Natural killer cell treated with Interleukin-12 subunit alpha and Interleukin-12 subunit beta and Interleukin-15 and Interleukin-18, amount 100 ng/mL, for 72 hours (primary cell): ENCODE measurements at regions not wholly inside any gene's neighbourhood (a gene's known extent, or its start where the extent isn't known, plus 50 kb on each side); places are given as distances from the start of the nearest gene placed in this dataset.

Experiments
- ATAC-seq, 2 donors: fragments of 150-1000 bp; cut with Tn5 transposase in 1 of 2; sonication (Bioruptor Pico), chemical (Tn5 transposase) in 1 of 2; 2 replicates each; pipeline ENCODE4 v1.10.0; 2021
- DNase-seq: peaks from one replicate; pipeline ENCODE4 v3.0.0; 2022; ENCODE audit warnings: low spot score
- H3K27ac Mint-ChIP-seq, 2 donors: 1 replicate in 1 of 2; 2 replicates in 1 of 2; pipeline ENCODE4 v1.8.0; 2022; ENCODE audit warnings: mixed read lengths in 2 of 2, mild to moderate bottlenecking in 1 of 2, moderate library complexity in 1 of 2
- H3K27me3 Mint-ChIP-seq, 2 donors: 1 replicate in 1 of 2; 2 replicates in 1 of 2; pipeline ENCODE4 v1.8.0; 2022; ENCODE audit warnings: mixed read lengths in 2 of 2
- H3K36me3 Mint-ChIP-seq: one replicate; pipeline ENCODE4 v1.8.0; 2022; ENCODE audit warnings: mixed read lengths
- H3K4me1 Mint-ChIP-seq, 2 donors: 1 replicate in 1 of 2; 2 replicates in 1 of 2; pipeline ENCODE4 v1.8.0; 2022; ENCODE audit warnings: low read depth in 2 of 2, mixed read lengths in 2 of 2, mild to moderate bottlenecking in 1 of 2
- H3K4me3 Mint-ChIP-seq: one replicate; pipeline ENCODE4 v1.8.0; 2022; ENCODE audit warnings: mixed read lengths
- H3K9me3 Mint-ChIP-seq: 2 replicates; pipeline ENCODE4 v1.8.0; 2022; ENCODE audit warnings: mixed read lengths

DNA sequence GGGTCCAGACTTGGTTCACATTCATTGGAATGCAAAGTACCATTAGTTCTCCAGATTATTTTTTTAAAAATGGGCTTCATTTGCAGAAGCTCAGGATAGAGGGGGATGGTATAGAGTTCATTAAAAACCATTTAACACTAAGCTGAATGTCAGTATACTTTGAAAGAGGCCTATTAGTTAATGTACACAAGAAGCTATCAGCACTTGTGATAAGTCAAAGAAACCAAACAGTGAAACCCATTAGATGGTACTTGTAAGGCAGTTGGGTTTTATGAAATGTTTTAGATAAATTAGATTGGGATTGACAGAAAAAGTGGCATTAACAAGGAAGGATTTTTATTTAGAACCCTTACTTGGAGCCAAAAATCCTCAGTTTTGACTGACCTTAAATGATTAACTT is 229.2 kb upstream of the MPDZ start:
- Mint-ChIP-seq H3K36me3 (no peaks in the 10 kb centered on the region), H3K9me3 (peaks cover 6% of the 10 kb centered on the region), H3K27me3 (no peaks in the 10 kb centered on the region), H3K4me1 (no peaks in the 10 kb centered on the region), H3K27ac (no peak overlapping the region), H3K4me3 (no peak overlapping the region)
- DNase-seq (no peak), ATAC-seq (no peak)

- no peaks in the 10 kb centered on the region for H3K36me3 Mint-ChIP-seq
Observed at GRCh38 chr9:13508086-13508485, 228.6 kb upstream of the MPDZ start.

GRCh38 chr9:13505797-13506196 is 226.3 kb upstream of the MPDZ start:
- Mint-ChIP-seq H3K27ac (no peak overlapping the region), H3K36me3 (no peaks in the 10 kb centered on the region), H3K4me3 (no peak overlapping the region), H3K9me3 (peaks cover 11% of the 10 kb centered on the region), H3K27me3 (no peaks in the 10 kb centered on the region), H3K4me1 (no peaks in the 10 kb centered on the region)
- ATAC-seq (no peak), DNase-seq (no peak)

More at GRCh38 chr9:13508086-13508485, 228.6 kb upstream of the MPDZ start:
- DNase-seq, result no peak
- Mint-ChIP-seq H3K9me3 (peaks cover 11% of the 10 kb centered on the region), H3K4me1 (no peaks in the 10 kb centered on the region), H3K27me3 (no peaks in the 10 kb centered on the region), H3K27ac (no peak overlapping the region), H3K4me3 (no peak overlapping the region)
- ATAC-seq, result no peak

DNA sequence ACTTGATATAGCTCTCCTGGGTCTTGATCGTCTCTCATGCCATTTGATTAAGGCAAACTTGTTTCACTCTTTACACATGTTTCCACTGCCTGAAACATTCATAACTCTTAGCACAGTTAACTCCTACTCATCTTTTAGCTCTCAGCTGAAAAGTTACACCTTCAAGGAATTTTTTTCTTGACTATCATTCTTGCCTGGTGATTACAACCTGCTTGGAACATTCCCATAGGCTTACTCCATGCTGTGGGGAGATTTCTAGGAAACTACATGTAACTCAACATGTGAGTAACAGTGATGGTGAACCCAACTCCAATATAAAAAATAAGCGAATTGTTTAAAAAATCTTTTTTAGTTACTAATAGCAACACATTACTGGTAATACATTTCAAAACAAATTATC is 224.1 kb upstream of the MPDZ start:
- Mint-ChIP-seq H3K27me3 (no peaks in the 10 kb centered on the region), H3K4me3 (no peak overlapping the region), H3K4me1 (no peaks in the 10 kb centered on the region), H3K9me3 (peaks cover 11% of the 10 kb centered on the region), H3K36me3 (no peaks in the 10 kb centered on the region), H3K27ac (no peak overlapping the region)
- ATAC-seq, result no peak
- DNase-seq, result no peak

- Mint-ChIP-seq H3K4me1 (no peaks in the 10 kb centered on the region), H3K36me3 (no peaks in the 10 kb centered on the region), H3K4me3 (no peak overlapping the region), H3K27ac (no peak overlapping the region), H3K27me3 (no peaks in the 10 kb centered on the region), H3K9me3 (peaks cover 11% of the 10 kb centered on the region)
- ATAC-seq, result no peak
- no peak for DNase-seq
Observed at GRCh38 chr9:13502484-13502883, 223.0 kb upstream of the MPDZ start.

DNA sequence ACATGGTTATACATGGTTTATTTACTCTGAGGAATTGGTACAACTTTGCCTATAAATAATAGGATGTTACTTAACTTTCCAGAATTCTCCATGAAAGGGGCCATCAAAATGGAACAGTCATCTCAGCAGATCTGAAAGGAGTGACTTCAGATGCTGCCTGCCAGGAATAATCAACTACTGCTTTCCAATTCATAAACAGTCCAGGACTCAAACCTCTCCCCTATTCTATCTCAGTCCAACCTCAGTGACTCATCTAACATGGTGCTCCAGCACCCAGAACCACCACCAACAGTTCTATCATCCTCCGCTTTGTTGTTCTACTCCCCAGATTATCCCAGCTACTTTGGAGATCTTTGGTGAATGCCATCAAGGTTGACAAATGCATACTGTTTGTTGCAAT is 221.5 kb upstream of the MPDZ start:
- no peaks in the 10 kb centered on the region for H3K4me1 Mint-ChIP-seq
- peaks cover 8% of the 10 kb centered on the region for H3K9me3 Mint-ChIP-seq
- H3K4me3 Mint-ChIP-seq, result no peak overlapping the region
- ATAC-seq (no peak), DNase-seq (no peak)
- no peak overlapping the region for H3K27ac Mint-ChIP-seq
- H3K36me3 Mint-ChIP-seq, result no peaks in the 10 kb centered on the region
- H3K27me3 Mint-ChIP-seq, result no peaks in the 10 kb centered on the region

DNA sequence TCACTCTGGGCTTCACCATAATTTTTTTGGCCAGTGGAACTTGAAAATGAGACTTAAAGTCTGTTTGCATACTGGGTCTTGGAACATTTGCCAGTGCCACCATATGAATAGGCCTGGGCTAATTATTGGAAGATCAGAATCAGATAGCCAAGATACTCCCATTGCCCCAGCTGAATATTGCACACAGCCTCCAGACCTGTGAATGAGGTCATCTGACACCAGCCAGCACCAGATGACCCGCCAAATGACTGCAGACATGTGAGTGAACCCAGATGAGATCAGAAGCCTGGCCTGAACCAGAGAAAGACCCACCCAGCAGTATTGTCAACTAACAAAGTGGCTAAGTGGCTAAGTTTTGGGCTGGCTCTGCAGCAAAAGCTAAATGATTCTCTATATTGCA is 220.5 kb upstream of the MPDZ start:
- H3K36me3 Mint-ChIP-seq, result no peaks in the 10 kb centered on the region
- ATAC-seq (no peak), DNase-seq (no peak)
- H3K4me1 Mint-ChIP-seq, result no peaks in the 10 kb centered on the region
- no peak overlapping the region for H3K4me3 Mint-ChIP-seq
- H3K9me3 Mint-ChIP-seq, result peaks cover 11% of the 10 kb centered on the region
- no peak overlapping the region for H3K27ac Mint-ChIP-seq
- no peaks in the 10 kb centered on the region for H3K27me3 Mint-ChIP-seq

DNA sequence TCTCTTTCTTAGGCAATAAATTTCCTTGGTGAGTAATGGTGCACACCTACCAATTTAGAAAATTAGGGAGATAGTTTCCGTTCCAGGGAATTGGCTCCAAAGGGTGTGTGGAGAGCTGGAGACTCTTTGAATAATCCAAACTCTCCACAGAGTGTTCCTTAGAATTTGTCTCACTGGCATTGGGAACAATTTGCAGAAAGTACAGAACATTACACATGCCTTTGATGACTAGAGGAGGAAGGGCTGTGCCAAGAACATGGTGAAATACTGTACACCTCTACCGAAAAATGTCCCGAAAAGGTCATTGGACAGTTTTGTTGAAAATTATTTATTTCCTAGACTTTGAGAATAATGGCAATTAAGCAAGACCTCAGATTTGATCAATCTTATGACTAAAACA is 214.2 kb upstream of the MPDZ start:
- Mint-ChIP-seq H3K9me3 (peaks cover 7% of the 10 kb centered on the region), H3K4me3 (no peak overlapping the region), H3K27me3 (no peaks in the 10 kb centered on the region), H3K36me3 (no peaks in the 10 kb centered on the region), H3K4me1 (no peaks in the 10 kb centered on the region), H3K27ac (no peak overlapping the region)
- DNase-seq (no peak), ATAC-seq (no peak)

- H3K27ac Mint-ChIP-seq, result no peak overlapping the region
- no peaks in the 10 kb centered on the region for H3K4me1 Mint-ChIP-seq
- ATAC-seq (no peak), DNase-seq (no peak)
- H3K36me3 Mint-ChIP-seq, result no peaks in the 10 kb centered on the region
- H3K9me3 Mint-ChIP-seq, result peaks cover 11% of the 10 kb centered on the region
- H3K27me3 Mint-ChIP-seq, result no peaks in the 10 kb centered on the region
- H3K4me3 Mint-ChIP-seq, result no peak overlapping the region
Observed at GRCh38 chr9:13491493-13492424, 212.3 kb upstream of the MPDZ start.

- DNase-seq, result no peak
- Mint-ChIP-seq H3K9me3 (peaks cover 14% of the 10 kb centered on the region), H3K27ac (no peak overlapping the region), H3K27me3 (no peaks in the 10 kb centered on the region), H3K36me3 (no peaks in the 10 kb centered on the region), H3K4me3 (no peak overlapping the region), H3K4me1 (no peaks in the 10 kb centered on the region)
- no peak for ATAC-seq
Observed at GRCh38 chr9:13491138-13491492, 211.6 kb upstream of the MPDZ start.

- DNase-seq (no peak), ATAC-seq (no peak)
- no peaks in the 10 kb centered on the region for H3K4me1 Mint-ChIP-seq
- H3K27me3 Mint-ChIP-seq, result no peaks in the 10 kb centered on the region
- H3K4me3 Mint-ChIP-seq, result no peak overlapping the region
- no peaks in the 10 kb centered on the region for H3K36me3 Mint-ChIP-seq
- no peak overlapping the region for H3K27ac Mint-ChIP-seq
- H3K9me3 Mint-ChIP-seq, result peaks cover 18% of the 10 kb centered on the region
Observed at GRCh38 chr9:13487936-13488335, 208.4 kb upstream of the MPDZ start.

DNA sequence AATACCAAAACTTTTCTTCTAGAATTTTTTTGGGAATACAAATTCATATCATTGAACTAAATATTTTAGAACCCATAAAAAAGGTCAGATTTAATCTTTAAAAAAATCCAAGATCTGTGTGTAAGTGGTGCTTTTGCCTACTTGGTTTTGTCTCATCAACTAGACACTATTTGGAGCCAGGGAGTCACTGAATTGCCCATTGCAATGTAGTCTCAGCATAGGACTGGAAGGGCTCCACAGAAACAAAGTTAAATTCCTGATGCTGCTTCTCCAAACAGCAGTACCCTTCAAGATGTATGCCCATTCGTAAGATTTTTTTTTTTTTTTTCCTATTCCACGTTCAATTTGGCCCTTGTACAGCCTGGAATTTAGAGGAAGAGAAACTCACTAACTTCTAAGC is 208.0 kb upstream of the MPDZ start:
- no peak overlapping the region for H3K4me3 Mint-ChIP-seq
- no peak overlapping the region for H3K27ac Mint-ChIP-seq
- no peak for ATAC-seq

GRCh38 chr9:13487071-13487470 is 207.6 kb upstream of the MPDZ start:
- no peaks in the 10 kb centered on the region for H3K4me1 Mint-ChIP-seq
- peaks cover 18% of the 10 kb centered on the region for H3K9me3 Mint-ChIP-seq
- ATAC-seq (no peak), DNase-seq (no peak)
- H3K27me3 Mint-ChIP-seq, result no peaks in the 10 kb centered on the region
- H3K27ac Mint-ChIP-seq, result no peak overlapping the region
- H3K36me3 Mint-ChIP-seq, result no peaks in the 10 kb centered on the region
- H3K4me3 Mint-ChIP-seq, result no peak overlapping the region

More for the DNA sequence above, 208.0 kb upstream of the MPDZ start:
- DNase-seq, result no peak
- Mint-ChIP-seq H3K27me3 (no peaks in the 10 kb centered on the region), H3K4me1 (no peaks in the 10 kb centered on the region), H3K36me3 (no peaks in the 10 kb centered on the region), H3K9me3 (peaks cover 18% of the 10 kb centered on the region)

GRCh38 chr9:13485068-13485596 is 205.6 kb upstream of the MPDZ start:
- no peaks in the 10 kb centered on the region for H3K27me3 Mint-ChIP-seq
- H3K27ac Mint-ChIP-seq, result no peak overlapping the region

More at GRCh38 chr9:13485068-13485596, 205.6 kb upstream of the MPDZ start:
- no peaks in the 10 kb centered on the region for H3K4me1 Mint-ChIP-seq
- peaks cover 18% of the 10 kb centered on the region for H3K9me3 Mint-ChIP-seq
- no peak for DNase-seq
- no peak for ATAC-seq
- no peaks in the 10 kb centered on the region for H3K36me3 Mint-ChIP-seq
- no peak overlapping the region for H3K4me3 Mint-ChIP-seq
